ENCODE measurements at regions not wholly inside any gene's neighbourhood (a gene's known extent, or its start where the extent isn't known, plus 50 kb on each side); places are given as distances from the start of the nearest gene placed in this dataset.
"Not testable (repeated sequence)": the region's sequence is repeated elsewhere in the genome, so short reads cannot be mapped to it uniquely, and the experiment has no call there.

- Histone ChIP-seq H3K27me3 (no peaks in the 10 kb centered on the region), H3K9me3 (replicated peaks in 1 of 11) (no peaks in the 10 kb centered on the region), H3K4me1 (no peaks in the 10 kb centered on the region), H3K9ac (no peak overlapping the region), H3K27ac (no peak overlapping the region), H3K36me3 (no peaks in the 10 kb centered on the region), H3K4me3 (no peak overlapping the region), H4K20me1 (no peaks in the 10 kb centered on the region), H3K4me2 (no peak overlapping the region)
- TF ChIP-seq Cebpa-rat (IDR thresholded peaks at IDR 0.05): no peak
These were observed 185.8 kb upstream of the TMEM106B start for GRCh38 chr7:12025246-12025645.

- H3K4me1 ChIP-seq: peaks cover 0 to 4% (median 0%) of the 10 kb centered on the region in 10 experiments; a peak in 1 of 20 replicates
- H4K20me1 ChIP-seq: no peaks in the 10 kb centered on the region
- H3K4me2 ChIP-seq: no peak overlapping the region
- no peaks in the 10 kb centered on the region for H3K36me3 ChIP-seq
- no peaks in the 10 kb centered on the region for H3K27me3 ChIP-seq
- H3K27ac ChIP-seq: no peak overlapping the region
- H3K4me3 ChIP-seq: no peak overlapping the region
- no peak overlapping the region for H3K9ac ChIP-seq
- no peaks in the 10 kb centered on the region for H3K9me3 ChIP-seq (replicated peaks in 1 of 11)
- TF ChIP-seq Cebpa-rat (IDR thresholded peaks at IDR 0.05): no peak
These were observed 182.6 kb upstream of the TMEM106B start for GRCh38 chr7:12028508-12028907.

DNA sequence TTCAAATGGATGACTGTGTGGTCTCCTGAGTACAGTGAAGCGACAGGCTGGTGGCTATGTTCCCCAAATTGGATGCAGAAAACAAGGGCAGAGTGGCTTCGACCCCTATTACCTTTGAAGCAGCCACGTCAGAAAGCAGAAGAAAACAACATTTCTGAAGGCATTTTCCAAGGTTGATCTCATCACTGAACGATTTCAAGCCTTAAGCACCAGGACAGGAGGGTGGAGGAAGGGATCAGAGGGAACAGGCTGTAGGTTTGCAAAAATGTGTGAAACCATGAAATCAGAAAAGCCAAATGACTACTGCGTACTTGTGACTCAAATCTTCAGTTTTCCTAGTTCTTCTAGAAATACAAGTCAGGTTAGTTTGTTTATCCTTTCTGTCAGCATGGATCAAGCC, 181.0 kb upstream of the TMEM106B start:
- no peaks in the 10 kb centered on the region for H3K36me3 ChIP-seq
- H3K4me1 ChIP-seq: peaks cover 0 to 4% (median 0%) of the 10 kb centered on the region in 10 experiments; a peak in 1 of 20 replicates
- no peak overlapping the region for H3K9ac ChIP-seq
- no peak overlapping the region for H3K4me2 ChIP-seq
- H3K27me3 ChIP-seq: no peaks in the 10 kb centered on the region
- TF ChIP-seq Cebpa-rat (IDR thresholded peaks at IDR 0.05): no peak
- no peaks in the 10 kb centered on the region for H4K20me1 ChIP-seq
- H3K4me3 ChIP-seq: no peak overlapping the region
- no peaks in the 10 kb centered on the region for H3K9me3 ChIP-seq (replicated peaks in 1 of 11)
- H3K27ac ChIP-seq: no peak overlapping the region

DNA sequence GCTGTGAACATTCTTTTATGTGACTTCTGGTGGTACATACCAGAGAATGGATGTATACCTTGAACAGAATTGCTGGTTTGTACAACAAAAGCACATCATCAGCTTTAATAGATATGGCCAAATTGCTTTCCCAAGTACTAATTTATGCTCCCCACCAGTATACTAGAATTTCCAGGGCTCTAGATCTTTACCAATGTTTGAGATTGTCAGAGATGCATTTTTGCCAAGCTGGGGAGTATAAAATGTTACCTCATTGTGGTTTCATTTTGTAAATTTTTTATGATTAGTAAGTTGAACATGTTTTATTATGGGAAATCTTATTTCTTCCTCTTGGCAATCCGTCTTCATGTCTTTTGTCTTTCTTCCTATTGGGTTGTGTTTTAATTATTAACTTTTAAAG, 179.9 kb upstream of the TMEM106B start:
- no peak overlapping the region for H3K9ac ChIP-seq
- no peak for TF ChIP-seq Cebpa-rat (IDR thresholded peaks at IDR 0.05)
- peaks cover 0 to 4% (median 0%) of the 10 kb centered on the region in 10 experiments; a peak in 1 of 20 replicates for H3K4me1 ChIP-seq
- H3K27me3 ChIP-seq: no peaks in the 10 kb centered on the region
- no peaks in the 10 kb centered on the region for H3K36me3 ChIP-seq
- H3K4me3 ChIP-seq: no peak overlapping the region
- no peak overlapping the region for H3K27ac ChIP-seq
- H3K4me2 ChIP-seq: no peak overlapping the region
- H3K9me3 ChIP-seq (replicated peaks in 1 of 11): no peaks in the 10 kb centered on the region
- H4K20me1 ChIP-seq: no peaks in the 10 kb centered on the region

- no peak overlapping the region; a peak in 1 of 22 replicates for H3K4me2 ChIP-seq
- H3K27me3 ChIP-seq: no peaks in the 10 kb centered on the region
- H4K20me1 ChIP-seq: no peaks in the 10 kb centered on the region
- no peak overlapping the region for H3K4me3 ChIP-seq
- H3K9ac ChIP-seq: no peak overlapping the region
- no peak for TF ChIP-seq Cebpa-rat (IDR thresholded peaks at IDR 0.05)
- H3K4me1 ChIP-seq: peaks cover 0 to 4% (median 0%) of the 10 kb centered on the region in 10 experiments; a peak in 1 of 20 replicates
- no peaks in the 10 kb centered on the region for H3K36me3 ChIP-seq
- no peaks in the 10 kb centered on the region for H3K9me3 ChIP-seq (replicated peaks in 1 of 11)
- H3K27ac ChIP-seq: no peak overlapping the region
These were observed 179.5 kb upstream of the TMEM106B start for GRCh38 chr7:12031638-12032037.

GRCh38 chr7:12032146-12032545, 178.9 kb upstream of the TMEM106B start:
- no peak for TF ChIP-seq Cebpa-rat (IDR thresholded peaks at IDR 0.05)
- Histone ChIP-seq H3K27ac (no peak overlapping the region), H3K4me3 (no peak overlapping the region), H3K27me3 (no peaks in the 10 kb centered on the region), H3K4me2 (no peak overlapping the region), H3K9me3 (replicated peaks in 1 of 11) (no peaks in the 10 kb centered on the region), H3K4me1 (peaks cover 0 to 4% (median 0%) of the 10 kb centered on the region in 10 experiments; a peak in 1 of 20 replicates), H4K20me1 (no peaks in the 10 kb centered on the region), H3K36me3 (no peaks in the 10 kb centered on the region), H3K9ac (no peak overlapping the region)

GRCh38 chr7:12043457-12043856, 167.6 kb upstream of the TMEM106B start:
- not testable (repeated sequence) for H3K4me1 ChIP-seq; H4K20me1 ChIP-seq; H3K36me3 ChIP-seq; H3K4me3 ChIP-seq; H3K27ac ChIP-seq; H3K9me3 ChIP-seq (replicated peaks in 1 of 11); H3K4me2 ChIP-seq; H3K9ac ChIP-seq; H3K27me3 ChIP-seq

DNA sequence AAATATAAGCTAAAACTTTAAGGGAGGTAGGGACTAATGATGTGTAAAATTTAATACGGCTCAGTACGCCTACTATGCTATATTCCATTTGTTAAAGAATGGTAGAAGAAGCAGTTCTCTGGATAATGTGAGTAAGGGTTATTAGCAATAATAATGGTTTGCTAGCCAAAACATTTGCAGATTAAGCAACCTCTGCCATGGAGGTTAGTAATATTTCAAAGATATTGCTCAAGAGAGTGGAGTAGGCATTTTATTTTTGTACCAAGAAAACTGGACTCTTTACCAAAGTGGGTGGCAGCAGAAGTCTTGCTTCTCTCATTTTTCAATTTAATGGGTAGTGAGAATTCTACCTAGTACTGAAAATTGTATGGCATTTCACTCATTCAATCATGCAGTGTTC, 158.9 kb upstream of the TMEM106B start:
- peaks cover 10 to 22% (median 17%) of the 10 kb centered on the region in 11 experiments for H3K9me3 ChIP-seq (replicated peaks in 1 of 11)
- no peaks in the 10 kb centered on the region for H3K36me3 ChIP-seq
- no peak overlapping the region for H3K4me2 ChIP-seq
- H3K27ac ChIP-seq: no peak overlapping the region
- H4K20me1 ChIP-seq: no peaks in the 10 kb centered on the region
- H3K4me1 ChIP-seq: no peaks in the 10 kb centered on the region
- no peak overlapping the region for H3K9ac ChIP-seq
- no peak for TF ChIP-seq Cebpa-rat (IDR thresholded peaks at IDR 0.05)
- H3K4me3 ChIP-seq: no peak overlapping the region
- no peaks in the 10 kb centered on the region for H3K27me3 ChIP-seq

DNA sequence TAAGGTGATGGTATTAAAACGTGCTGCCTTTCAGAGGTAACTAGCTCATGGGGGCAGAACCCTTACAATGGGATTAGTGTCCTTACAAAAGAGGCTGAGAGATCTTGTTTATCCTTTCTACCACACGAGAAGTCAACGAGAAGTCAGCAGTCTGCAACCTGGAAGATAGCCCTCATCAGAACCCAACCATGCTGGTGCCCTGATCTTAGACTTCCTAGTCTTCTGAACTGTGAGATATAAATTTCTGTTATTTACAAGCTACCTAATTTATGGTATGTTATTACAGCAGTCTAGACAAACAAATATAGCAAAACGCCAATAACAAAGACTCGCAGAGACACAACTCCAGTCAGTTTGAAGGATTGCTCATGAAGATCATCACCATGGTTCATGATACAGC, 157.5 kb upstream of the TMEM106B start:
- Histone ChIP-seq H4K20me1 (no peaks in the 10 kb centered on the region), H3K4me2 (no peak overlapping the region), H3K4me1 (no peaks in the 10 kb centered on the region), H3K9ac (no peak overlapping the region), H3K36me3 (no peaks in the 10 kb centered on the region), H3K27me3 (no peaks in the 10 kb centered on the region), H3K27ac (no peak overlapping the region), H3K9me3 (replicated peaks in 1 of 11) (peaks cover 12 to 32% (median 17%) of the 10 kb centered on the region in 11 experiments), H3K4me3 (no peak overlapping the region)
- TF ChIP-seq Cebpa-rat (IDR thresholded peaks at IDR 0.05): no peak

- Histone ChIP-seq H3K27ac (no peak overlapping the region), H3K4me3 (no peak overlapping the region), H3K27me3 (no peaks in the 10 kb centered on the region), H4K20me1 (no peaks in the 10 kb centered on the region), H3K9ac (no peak overlapping the region), H3K4me1 (no peaks in the 10 kb centered on the region), H3K36me3 (no peaks in the 10 kb centered on the region), H3K4me2 (no peak overlapping the region), H3K9me3 (replicated peaks in 1 of 11) (peaks cover 12 to 32% (median 17%) of the 10 kb centered on the region in 11 experiments)
- no peak for TF ChIP-seq Cebpa-rat (IDR thresholded peaks at IDR 0.05)
These were observed 156.3 kb upstream of the TMEM106B start for GRCh38 chr7:12054830-12055229.

Data from BLaER1 treated with 17β-estradiol and CSF1 and Interleukin-3, amounts not matched to agents 10 nM and 100 nM (cell line).